SK-N-MC (cell line): ENCODE measurements at regions not wholly inside any gene's neighbourhood (a gene's known extent, or its start where the extent isn't known, plus 50 kb on each side); places are given as distances from the start of the nearest gene placed in this dataset.

Experiments used
- FOXP2 ChIP-seq: optimal IDR thresholded peaks from 2 replicates; pipeline ENCODE3; 2011; ENCODE audit warnings: mild to moderate bottlenecking, moderate library complexity; ENCODE audit not compliant: insufficient read depth; ENCODE audit errors: extremely low read length, control extremely low read depth
- POLR2AphosphoS5 ChIP-seq: IDR thresholded peaks from 2 replicates; pipeline ENCODE4 v1.6.1; 2012; ENCODE audit warnings: mild to moderate bottlenecking, low read depth, low read length, borderline replicate concordance

- TF ChIP-seq FOXP2 = no peak
- no peak for TF ChIP-seq POLR2AphosphoS5
Measured at GRCh38 chr2:34853646-34854045, 1254.5 kb upstream of the FAM98A start.
